Epithelial cell of esophagus (primary cell): ENCODE measurements at regions not wholly inside any gene's neighbourhood (a gene's known extent, or its start where the extent isn't known, plus 50 kb on each side); places are given as distances from the start of the nearest gene placed in this dataset.

Experiments used
- DNase-seq: peaks from one replicate; pipeline ENCODE4 v3.0.0; 2010; ENCODE audit warnings: low read depth
- H3K4me3 ChIP-seq: 2 replicates; pipeline ENCODE4 v1.5.1; 2011; ENCODE audit warnings: mild to moderate bottlenecking, low read length, control low read depth
- CTCF ChIP-seq: IDR thresholded peaks from 2 replicates; pipeline ENCODE4 v1.5.1; 2011; ENCODE audit warnings: low read depth, mild to moderate bottlenecking, low read length, control low read depth, inconsistent platforms; ENCODE audit not compliant: insufficient read depth; ENCODE audit errors: missing control alignments

- no peak for DNase-seq
- no peak overlapping the region for H3K4me3 ChIP-seq
- no peak for TF ChIP-seq CTCF
These were observed 257.9 kb upstream of the ADAMTS16 start for GRCh38 chr5:4882186-4882585.

GRCh38 chr5:4883360-4883759 lies 256.8 kb upstream of the ADAMTS16 start:
- DNase-seq, result no peak
- no peak for TF ChIP-seq CTCF
- H3K4me3 ChIP-seq, result no peak overlapping the region

- no peak for TF ChIP-seq CTCF
- no peak for DNase-seq
- no peak overlapping the region for H3K4me3 ChIP-seq
These were observed 246.9 kb upstream of the ADAMTS16 start for GRCh38 chr5:4893063-4893744.

GRCh38 chr5:4896328-4896727 lies 243.8 kb upstream of the ADAMTS16 start:
- TF ChIP-seq CTCF, result no peak
- no peak for DNase-seq
- H3K4me3 ChIP-seq, result no peak overlapping the region

DNA sequence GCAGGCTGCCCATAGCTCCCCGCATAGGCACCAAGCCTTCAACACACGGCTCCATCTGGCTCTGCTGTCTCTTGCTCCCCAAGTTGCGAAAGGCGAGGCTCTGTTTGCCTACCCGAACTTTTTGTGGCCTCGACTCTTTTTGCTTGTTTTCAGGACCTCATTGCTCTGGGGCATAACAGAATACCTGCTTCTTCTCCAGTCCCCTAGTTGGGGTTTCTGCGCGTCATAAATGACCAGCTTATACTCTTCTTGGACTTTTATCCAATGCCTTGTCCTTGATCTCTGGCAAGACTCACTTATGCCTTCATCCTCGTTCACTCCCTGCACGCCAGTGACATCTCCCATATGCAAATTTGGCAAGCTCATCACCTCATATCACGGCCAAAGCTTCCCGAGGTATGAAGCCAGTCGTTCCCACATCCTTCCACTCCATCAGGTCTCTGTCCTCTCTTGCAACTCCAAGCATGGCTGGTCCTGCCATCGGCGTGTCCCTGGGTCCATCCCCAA lies 238.8 kb upstream of the ADAMTS16 start:
- TF ChIP-seq CTCF, result no peak
- H3K4me3 ChIP-seq, result no peak overlapping the region
- DNase-seq, result no peak

DNA sequence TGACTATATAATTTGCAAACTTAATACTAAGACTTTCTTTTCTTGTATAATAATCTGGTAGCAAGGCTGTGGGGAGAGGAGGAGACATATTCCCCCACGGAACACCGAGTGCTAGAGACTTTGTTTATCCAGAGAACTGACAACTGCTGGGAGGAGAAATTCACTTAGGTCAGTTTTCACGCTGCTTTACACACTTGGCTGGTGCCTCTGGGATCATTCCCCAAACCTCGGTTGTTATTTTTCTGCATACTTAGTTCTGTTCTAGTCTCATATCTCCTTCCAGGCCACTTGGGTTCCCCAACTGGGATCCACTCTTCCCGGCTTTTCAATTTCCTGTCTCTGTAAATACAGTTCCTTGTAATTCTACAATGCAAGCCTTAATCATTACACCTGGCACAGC lies 238.2 kb upstream of the ADAMTS16 start:
- H3K4me3 ChIP-seq, result no peak overlapping the region
- no peak for DNase-seq
- TF ChIP-seq CTCF, result no peak
